GM19463 (cell line): ENCODE measurements at regions not wholly inside any gene's neighbourhood (a gene's known extent, or its start where the extent isn't known, plus 50 kb on each side); places are given as distances from the start of the nearest gene placed in this dataset.
"Not testable (repeated sequence)": the region's sequence is repeated elsewhere in the genome, so short reads cannot be mapped to it uniquely, and the experiment has no call there.

Experiments
- ATAC-seq: cut with Tn5 transposase; IDR thresholded peaks from one replicate; pipeline ENCODE4 v1.9.1; 2021; ENCODE audit warnings: mild to moderate bottlenecking, moderate library complexity; ENCODE audit not compliant: unreplicated experiment

GRCh38 chr9:28941856-28942255 lies 1368.6 kb upstream of the C9orf72 start:
- ATAC-seq: no peak

DNA sequence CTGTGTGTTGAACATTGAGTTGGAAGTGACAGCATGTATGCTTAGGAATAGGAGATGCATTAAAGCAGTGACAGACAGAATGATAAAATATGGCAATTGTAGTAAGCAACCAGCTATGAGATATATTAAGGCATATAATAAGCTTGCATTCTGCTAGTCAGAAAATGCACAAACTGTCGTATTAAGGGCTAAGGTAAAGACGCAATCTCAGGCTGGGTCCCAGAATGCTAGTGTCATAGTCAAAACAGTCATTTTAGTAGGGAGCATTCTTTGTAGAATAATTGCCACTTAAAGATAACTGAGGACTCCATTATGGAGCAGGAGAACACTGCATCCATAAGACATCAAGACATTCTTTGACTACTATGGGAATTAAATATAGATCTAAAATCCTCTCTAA lies 1369.7 kb upstream of the C9orf72 start:
- no peak for ATAC-seq

- no peak for ATAC-seq
These were observed 1373.4 kb upstream of the C9orf72 start for GRCh38 chr9:28946648-28947047.

DNA sequence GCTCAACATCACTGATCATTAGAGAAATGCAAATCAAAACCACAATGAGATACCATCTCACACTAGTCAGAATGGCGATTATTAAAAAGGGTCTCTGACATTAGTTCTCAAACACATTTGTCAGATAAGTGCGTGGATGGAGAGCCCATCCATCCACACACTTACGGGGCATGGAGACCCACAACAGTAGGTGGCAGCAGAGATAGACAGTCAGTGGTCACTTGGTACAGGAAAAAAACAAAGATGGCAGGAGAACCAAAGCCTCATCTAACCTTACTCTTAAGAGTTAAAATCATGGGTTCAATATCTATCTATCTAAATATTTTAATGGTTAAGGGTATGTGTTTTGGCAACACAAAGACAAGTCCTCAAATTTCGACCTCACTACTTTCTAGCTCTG lies 1378.7 kb upstream of the C9orf72 start:
- ATAC-seq: no peak

GRCh38 chr9:28956116-28956880 lies 1383.0 kb upstream of the C9orf72 start:
- ATAC-seq: no peak

- ATAC-seq: no peak
These were observed 1387.3 kb upstream of the C9orf72 start for GRCh38 chr9:28960602-28961001.

DNA sequence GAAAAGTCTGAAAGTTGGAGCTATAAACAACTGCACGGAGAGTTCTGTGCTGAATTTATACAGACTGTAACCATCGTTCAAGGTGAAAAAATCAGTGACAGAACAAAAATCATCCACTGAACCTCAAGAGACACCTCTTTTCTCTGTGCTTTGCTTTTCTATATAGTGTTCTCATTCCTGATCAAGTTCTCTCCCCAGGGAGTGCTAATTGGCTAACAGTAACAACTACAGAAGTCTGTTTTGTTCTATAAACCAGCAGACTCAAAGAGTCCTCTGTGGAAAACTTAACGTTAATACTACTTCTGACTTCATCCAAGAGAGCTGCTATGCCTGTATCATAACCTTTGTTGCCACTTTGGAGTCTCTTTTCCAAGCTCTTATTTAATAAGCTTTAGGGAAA lies 1388.3 kb upstream of the C9orf72 start:
- ATAC-seq: no peak

DNA sequence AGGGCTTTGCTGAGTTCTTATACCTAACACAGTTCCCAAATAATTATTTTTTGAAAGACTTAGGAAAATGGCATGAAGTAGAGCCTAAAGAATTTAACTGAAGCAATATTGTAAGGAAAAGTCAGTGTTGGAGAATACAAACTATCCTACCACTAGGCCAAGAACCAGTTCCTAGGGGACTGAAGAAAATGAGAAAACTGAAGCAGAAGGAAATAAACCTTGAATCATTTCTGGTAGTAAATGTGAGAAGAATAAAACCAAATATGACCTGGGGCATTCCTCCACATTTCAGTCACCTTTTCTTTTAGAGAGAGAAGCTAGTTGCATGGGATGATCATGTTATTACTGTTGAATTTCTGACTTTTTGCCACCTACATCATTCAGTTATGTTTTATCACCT lies 1393.9 kb upstream of the C9orf72 start:
- ATAC-seq: no peak

DNA sequence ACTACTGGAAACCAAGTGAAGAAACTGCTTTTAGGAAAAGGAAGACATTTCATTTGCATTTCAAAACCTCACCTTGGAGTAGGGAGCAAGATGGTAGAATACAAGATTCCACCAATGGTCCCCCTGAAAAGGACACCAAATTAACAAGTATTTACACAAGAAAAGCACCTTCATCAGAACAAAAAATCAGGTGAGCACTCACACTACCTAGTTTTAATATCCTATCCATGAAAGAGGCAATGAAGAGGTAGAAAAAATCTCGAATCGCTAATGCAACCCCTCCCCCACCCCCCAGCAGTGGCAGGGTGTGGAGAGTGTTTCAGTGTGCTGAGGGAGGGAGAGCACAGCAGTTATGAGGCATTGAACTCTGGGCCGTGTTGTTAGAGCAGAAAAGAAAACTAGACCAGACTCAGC lies 1397.0 kb upstream of the C9orf72 start:
- no peak for ATAC-seq

DNA sequence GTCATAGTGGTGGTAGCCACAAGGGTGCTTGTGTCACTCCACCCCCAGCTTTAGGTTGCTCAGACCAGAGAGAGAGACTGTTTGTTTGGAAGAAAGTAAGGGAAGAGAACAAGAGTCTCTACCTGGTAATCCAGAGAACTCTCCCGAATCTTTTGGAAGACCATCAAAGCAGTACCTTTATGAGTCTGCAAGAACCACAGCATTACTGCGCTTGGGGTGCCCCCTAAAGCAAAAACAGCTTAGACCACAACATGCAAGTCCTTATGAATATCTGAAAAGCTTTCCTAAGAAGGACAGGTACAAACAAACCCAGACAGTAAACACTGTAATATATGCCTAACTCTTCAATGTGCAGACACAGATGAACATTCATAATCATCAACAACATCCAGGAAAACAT lies 1398.6 kb upstream of the C9orf72 start:
- ATAC-seq: no peak

DNA sequence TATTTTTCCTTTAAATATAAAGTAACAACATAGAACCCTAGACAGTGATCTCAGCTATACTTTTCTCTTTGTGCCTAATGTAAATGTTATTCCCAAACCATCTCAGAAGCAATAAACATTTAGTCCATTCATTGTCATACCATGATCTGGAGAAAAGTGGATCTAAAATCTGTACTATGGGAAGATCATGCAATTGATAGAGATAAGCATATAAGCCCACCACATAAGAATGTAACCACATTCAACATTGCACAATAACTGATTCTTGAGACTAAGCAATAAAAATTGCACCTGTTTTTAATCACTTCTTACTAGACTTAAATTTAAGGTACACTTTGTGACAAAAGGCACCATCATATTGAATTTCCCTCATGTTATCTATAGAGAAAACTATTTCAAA lies 1403.0 kb upstream of the C9orf72 start:
- no peak for ATAC-seq

- ATAC-seq: no peak
These were observed 1403.4 kb upstream of the C9orf72 start for GRCh38 chr9:28976684-28977083.

DNA sequence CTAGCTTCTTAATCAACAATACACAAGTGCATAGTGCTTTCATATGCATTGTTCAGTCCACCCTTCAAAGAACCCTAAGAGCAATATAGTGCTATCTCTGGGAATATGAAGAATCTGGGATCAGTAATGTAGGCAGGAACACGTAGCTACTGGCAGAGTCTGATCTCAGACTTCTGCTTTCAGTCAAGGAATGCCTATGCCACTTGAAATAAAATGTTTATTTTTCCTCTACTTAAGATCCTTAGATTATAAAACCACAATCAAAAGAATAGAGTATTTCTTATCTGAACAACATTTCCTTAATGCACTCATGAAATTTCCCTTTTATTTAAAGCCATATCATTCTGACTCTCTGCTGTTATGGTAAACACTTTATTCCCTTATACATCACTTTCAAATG lies 1407.8 kb upstream of the C9orf72 start:
- ATAC-seq: no peak

DNA sequence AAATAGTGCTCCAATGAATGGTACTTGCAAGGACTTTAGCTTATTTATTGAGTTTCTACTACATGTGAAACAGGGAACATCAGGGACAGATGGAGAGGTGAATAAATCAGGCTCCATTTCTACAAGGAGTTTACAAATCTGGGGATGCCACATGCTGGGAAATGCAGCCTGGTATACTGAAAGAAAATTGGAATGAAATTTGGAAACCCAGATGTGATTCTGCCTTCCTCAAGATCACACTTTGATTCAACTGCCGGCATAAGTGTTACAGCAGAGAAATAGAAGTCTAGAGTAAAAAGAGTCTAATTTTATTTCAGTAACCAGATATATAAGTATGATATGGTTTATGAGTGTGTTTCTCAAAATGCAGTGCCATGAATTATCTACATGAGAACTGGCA lies 1408.4 kb upstream of the C9orf72 start:
- ATAC-seq: no peak

DNA sequence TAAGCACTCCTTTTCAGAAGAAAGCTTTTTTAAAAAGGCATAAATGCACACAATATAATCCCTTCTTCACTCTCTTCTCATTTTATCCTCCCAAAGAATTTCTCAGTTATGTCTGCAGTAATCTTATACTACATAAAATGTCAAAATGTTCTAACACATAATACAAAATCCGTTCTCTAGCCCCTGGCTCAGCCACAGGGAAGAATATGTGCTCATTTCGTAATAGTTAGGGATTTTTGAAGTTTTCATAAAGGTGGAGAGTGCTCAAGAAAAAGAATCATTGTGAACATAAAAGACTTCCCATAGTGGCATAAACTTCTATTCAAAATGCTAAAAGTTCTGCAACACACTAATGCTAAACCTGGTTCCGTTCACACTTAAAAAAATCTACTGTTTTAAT lies 1410.7 kb upstream of the C9orf72 start:
- ATAC-seq: no peak

GRCh38 chr9:28990009-28990408 lies 1416.7 kb upstream of the C9orf72 start:
- not testable (repeated sequence) for ATAC-seq

DNA sequence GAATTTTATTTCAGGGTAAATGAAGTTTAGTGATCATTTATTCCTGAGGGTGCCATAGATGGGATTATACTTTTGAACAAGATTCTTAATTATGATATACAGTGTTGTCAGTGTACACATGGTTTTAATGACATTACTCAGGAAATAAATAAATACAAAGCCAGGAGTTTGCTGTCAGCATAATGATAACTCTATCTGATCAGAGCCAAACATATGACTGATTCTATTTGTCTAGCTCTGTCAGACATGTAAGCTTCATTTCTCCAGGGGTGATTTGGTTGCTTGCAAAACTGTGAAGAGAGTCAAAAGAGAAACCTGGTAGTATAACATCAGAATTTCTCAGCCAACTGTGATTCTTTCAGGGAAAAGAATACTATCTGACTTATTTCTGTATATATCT lies 1425.8 kb upstream of the C9orf72 start:
- no peak for ATAC-seq

- ATAC-seq: no peak
These were observed 1426.5 kb upstream of the C9orf72 start for GRCh38 chr9:28999806-29000205.

GRCh38 chr9:29001006-29001405 lies 1427.7 kb upstream of the C9orf72 start:
- no peak for ATAC-seq

GRCh38 chr9:29004988-29005387 lies 1431.7 kb upstream of the C9orf72 start:
- no peak for ATAC-seq

GRCh38 chr9:29006628-29007027 lies 1433.3 kb upstream of the C9orf72 start:
- ATAC-seq: no peak

DNA sequence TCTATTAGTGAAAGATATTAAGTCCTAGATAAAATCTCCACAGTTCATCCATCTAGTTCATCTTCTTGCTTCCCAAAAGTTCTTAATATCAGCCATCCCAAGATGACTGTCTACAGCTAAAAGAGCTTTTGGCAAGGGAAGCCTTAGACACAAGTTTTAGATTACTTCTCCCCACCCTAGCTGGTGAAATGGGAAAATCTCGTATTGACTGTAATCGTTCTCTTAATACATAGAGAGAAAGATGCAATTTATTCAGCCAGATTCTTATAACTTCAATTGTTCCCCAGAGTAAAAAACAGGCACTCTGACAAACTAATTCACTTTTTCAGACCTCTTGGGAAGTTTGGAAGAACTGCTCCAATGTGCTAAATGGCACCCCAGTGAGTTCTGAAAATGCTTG lies 1439.6 kb upstream of the C9orf72 start:
- ATAC-seq: no peak

DNA sequence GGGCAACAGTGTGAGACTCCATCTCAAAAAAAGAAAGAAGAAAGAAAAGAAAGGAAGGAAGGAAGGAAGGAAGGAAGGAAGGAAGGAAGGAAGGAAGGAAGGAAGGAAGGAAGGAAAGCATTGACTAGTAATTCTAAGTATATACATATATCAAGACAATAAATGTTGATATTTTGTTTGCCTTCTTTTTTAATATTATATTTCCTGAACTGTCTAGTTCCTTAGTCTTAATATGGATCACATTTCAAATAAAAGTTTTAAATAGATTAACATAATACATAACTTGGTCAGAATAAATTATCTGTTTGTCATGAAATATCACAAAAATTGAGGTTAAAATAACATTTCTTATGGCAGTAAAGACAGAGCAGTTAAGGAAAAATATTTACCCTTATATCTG lies 1448.4 kb upstream of the C9orf72 start:
- ATAC-seq: no peak
